Endothelial cell of umbilical vein (primary cell): ENCODE measurements at regions not wholly inside any gene's neighbourhood (a gene's known extent, or its start where the extent isn't known, plus 50 kb on each side); places are given as distances from the start of the nearest gene placed in this dataset.

ENCODE experiments used
- BruUV-seq: library from RNA; stranded (reverse); fragments of 400-500 nt; replicated peaks from 2 replicates; lab custom pipeline; 2021; lab: Mats Ljungman, UMichigan
- CTCF ChIA-PET: fragments of 300-600, 350-600 bp; sonication (Branson Sonifier 250); formaldehyde crosslinking; loops from one replicate; lab custom pipeline; 2021; ENCODE audit warnings: antibody characterized with exemption, inconsistent platforms; lab: Charles Lee
- POLR2A ChIA-PET: fragments of 300-600, 350-600 bp; sonication (Branson Sonifier 250); formaldehyde crosslinking; loops from one replicate; lab custom pipeline; 2021; ENCODE audit warnings: antibody characterized with exemption, inconsistent platforms; lab: Charles Lee
- DNase-seq: peaks from one replicate; pipeline ENCODE4 v3.0.0-alpha.2; 2011; ENCODE audit warnings: low read depth, low spot score
- FAIRE-seq: peaks from 2 replicates; lab custom pipeline; 2011; peaks lifted over from hg19 to GRCh38; lab: Jason Lieb, UNC
- H2AFZ ChIP-seq: 2 replicates; pipeline ENCODE4 v1.6.0; 2012; ENCODE audit warnings: low read depth, low read length, control low read depth, inconsistent platforms
- H3K27ac ChIP-seq: 2 replicates; pipeline ENCODE4 v1.5.1; 2011; ENCODE audit warnings: low read depth, mild to moderate bottlenecking, control low read depth, low read length, moderate library complexity; ENCODE audit not compliant: insufficient read depth
- H3K27me3 ChIP-seq, 2 experiments: 2 replicates each; pipeline versions ENCODE4 v1.6.0 to v1.6.1; 2011; ENCODE audit warnings: low read length in 2 of 2, mixed read lengths in 1 of 2; ENCODE audit not compliant: control insufficient read depth in 2 of 2, insufficient read depth in 2 of 2
- H3K36me3 ChIP-seq, 2 experiments: 2 replicates in 1 of 2; 3 replicates in 1 of 2; pipeline ENCODE4 v1.5.1; 2011; ENCODE audit warnings: low read length in 2 of 2, mild to moderate bottlenecking in 1 of 2, moderate library complexity in 1 of 2; ENCODE audit not compliant: control insufficient read depth in 2 of 2, insufficient read depth in 2 of 2; ENCODE audit errors: extremely low read depth in 1 of 2
- H3K4me1 ChIP-seq: 3 replicates; pipeline ENCODE4 v1.5.1; 2011; ENCODE audit warnings: mild to moderate bottlenecking, low read length; ENCODE audit not compliant: control insufficient read depth, insufficient read depth; ENCODE audit errors: extremely low read depth
- H3K4me2 ChIP-seq: 2 replicates; pipeline ENCODE4 v1.6.1; 2011; ENCODE audit warnings: low read length, control low read depth, mixed read lengths; ENCODE audit not compliant: insufficient read depth
- H3K4me3 ChIP-seq, 3 experiments: fragments of 200-600 bp in 1 of 3; sonication (generic), shearing (Covaris generic) in 1 of 3; replicated peaks in 1 of 3; 2 replicates each; pipeline ENCODE4 v1.5.1; 2011 to 2016; ENCODE audit warnings: control low read depth in 3 of 3, low read length in 3 of 3, mild to moderate bottlenecking in 2 of 3, inconsistent platforms in 1 of 3, low read depth in 1 of 3, moderate library complexity in 1 of 3; ENCODE audit not compliant: insufficient read depth in 1 of 3
- H3K79me2 ChIP-seq: 2 replicates; pipeline ENCODE4 v1.6.0; 2012; ENCODE audit warnings: low read length, inconsistent platforms; ENCODE audit not compliant: control insufficient read depth, insufficient read depth
- H3K9ac ChIP-seq: replicated peaks from 2 replicates; pipeline ENCODE3; 2011; ENCODE audit warnings: low read length, control low read depth; ENCODE audit not compliant: insufficient read depth; ENCODE audit errors: extremely low read depth
- H3K9me1 ChIP-seq: replicated peaks from 3 replicates; pipeline ENCODE4 v1.6.0; 2011; ENCODE audit warnings: mild to moderate bottlenecking, low read length; ENCODE audit not compliant: control insufficient read depth, insufficient read depth; ENCODE audit errors: extremely low read depth
- H3K9me3 ChIP-seq: replicated peaks from 2 replicates; pipeline ENCODE4 v1.5.1; 2012; ENCODE audit warnings: low read length, inconsistent platforms; ENCODE audit not compliant: control insufficient read depth, insufficient read depth
- H4K20me1 ChIP-seq: replicated peaks from 2 replicates; pipeline ENCODE3; 2011; ENCODE audit warnings: mild to moderate bottlenecking, low read length; ENCODE audit not compliant: control insufficient read depth, insufficient read depth; ENCODE audit errors: extremely low read depth
- FOS ChIP-seq: IDR thresholded peaks from 2 replicates; pipeline ENCODE4 v1.6.1; 2011; ENCODE audit warnings: mild to moderate bottlenecking, low read length, moderate library complexity, borderline replicate concordance; ENCODE audit not compliant: insufficient read depth
- GATA2 ChIP-seq: IDR thresholded peaks from 2 replicates; pipeline ENCODE4 v1.7.0; 2011; ENCODE audit warnings: low read depth, mild to moderate bottlenecking, moderate library complexity, mixed read lengths, low read length; ENCODE audit not compliant: insufficient read length, insufficient read depth
- JUN ChIP-seq: IDR thresholded peaks from 2 replicates; pipeline ENCODE4 v1.6.1; 2011; ENCODE audit warnings: borderline replicate concordance, low read depth; ENCODE audit not compliant: insufficient read length, insufficient read depth
- POLR2AphosphoS5 ChIP-seq: IDR thresholded peaks from 2 replicates; pipeline ENCODE4 v1.6.1; 2012; ENCODE audit warnings: low read depth, mild to moderate bottlenecking, control low read depth, low read length, moderate library complexity; ENCODE audit not compliant: insufficient read depth
- dilution Hi-C: fragments of 300-500 bp; cut with MboI; formaldehyde crosslinking; loops from one replicate; pipeline ENCODE4 v1.15.0; 2019; ENCODE audit warnings: low sequenced_read_pairs; ENCODE audit not compliant: extremely low pct_ligation_motif_present
- intact Hi-C: fragments of 100-400 bp; cut with micrococcal nuclease; formaldehyde crosslinking; loops from one replicate; pipeline ENCODE4 v1.10.0; 2022

DNA sequence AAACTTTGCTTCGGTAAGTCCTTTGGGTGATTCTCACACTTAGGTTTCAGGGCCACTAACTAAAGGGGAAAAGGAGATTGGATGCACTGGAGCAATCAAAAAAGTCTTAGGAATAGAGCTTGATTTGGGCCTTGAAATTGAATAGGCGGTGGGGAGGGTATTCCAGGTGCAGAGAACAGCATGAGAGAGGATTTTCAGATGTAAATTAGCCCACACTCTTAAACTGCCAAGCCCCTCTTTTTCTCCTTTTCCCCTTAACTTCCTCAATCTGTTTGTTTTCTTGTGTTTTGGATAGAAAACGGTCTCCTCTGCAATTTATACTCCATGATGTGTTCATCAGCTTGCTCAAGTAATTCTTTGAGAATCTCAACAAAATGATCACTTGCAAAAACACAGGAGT lies 62.1 kb upstream of the RIPOR2 start:
- ChIA-PET CTCF (no interaction called here), POLR2A (no interaction called here)

DNA sequence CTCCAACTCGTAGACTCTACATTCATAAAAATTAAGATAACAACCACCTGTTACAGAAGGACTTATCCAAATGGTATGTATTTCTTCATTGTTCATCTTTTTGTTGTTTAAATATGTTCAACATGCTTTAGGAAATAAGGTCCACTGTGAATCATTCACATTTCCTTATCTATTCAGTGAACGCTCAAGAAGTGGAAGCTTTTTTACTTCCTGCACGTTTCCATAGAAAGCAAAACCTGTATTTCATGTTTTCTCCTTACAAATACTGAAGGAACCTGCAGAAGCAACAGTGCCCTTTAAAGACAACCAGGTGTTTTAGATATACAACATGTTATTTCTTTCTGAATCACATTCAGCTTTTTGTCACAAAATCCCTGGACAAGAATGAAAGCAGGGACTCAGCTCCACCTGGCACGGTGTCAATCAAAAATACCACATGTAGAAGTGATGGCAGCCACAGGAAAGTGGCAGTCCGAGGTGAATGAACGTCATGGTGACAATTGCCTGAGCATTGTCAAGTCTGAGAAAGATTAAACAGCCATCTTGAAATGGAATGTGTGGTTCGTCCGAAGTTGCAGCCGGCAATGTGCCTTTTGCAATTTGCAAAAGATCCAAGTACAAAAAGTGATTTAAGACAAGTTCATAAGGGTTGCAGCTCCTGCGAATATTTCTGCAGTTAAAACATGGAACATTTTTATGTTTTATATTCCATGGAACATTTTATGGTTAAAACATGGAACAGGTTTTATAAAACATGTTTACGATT lies 66.7 kb upstream of the RIPOR2 start:
- peak overlapping the region; percentile 36 for H3K4me2 ChIP-seq
- DNase-seq, result peak; percentile 31
- H3K9me3 ChIP-seq, result no peaks in the 10 kb centered on the region
- CTCF ChIA-PET, result interaction anchor here (0.8 to 6.4 kb wide), 3 partner anchors 11 to 15 kb away, joined by 3 to 45 read pairs (median 4); no protein-coding TSS in a partner anchor
- no peaks in the 10 kb centered on the region for H3K27me3 ChIP-seq
- intact Hi-C loops, result no loop called here
- FAIRE-seq, result peak; percentile 77
- H3K9ac ChIP-seq, result no peak overlapping the region
- dilution Hi-C loops, result no loop called here
- H4K20me1 ChIP-seq, result no peaks in the 10 kb centered on the region
- peaks cover 23% of the 10 kb centered on the region for H3K4me1 ChIP-seq
- H2AFZ ChIP-seq, result no peak overlapping the region
- H3K36me3 ChIP-seq, result no peaks in the 10 kb centered on the region
- no peaks in the 10 kb centered on the region for H3K79me2 ChIP-seq
- H3K9me1 ChIP-seq, result no peaks in the 10 kb centered on the region
- no peak overlapping the region for H3K4me3 ChIP-seq
- peak; percentile 20 for TF ChIP-seq GATA2
- peak; percentile 42 for TF ChIP-seq FOS
- TF ChIP-seq JUN, result no peak
- H3K27ac ChIP-seq, result no peak overlapping the region
- BruUV-seq, result no TSS peak
- POLR2A ChIA-PET, result no interaction called here

More for the DNA sequence above, 62.1 kb upstream of the RIPOR2 start:
- H3K79me2 ChIP-seq, result no peaks in the 10 kb centered on the region
- H4K20me1 ChIP-seq, result no peaks in the 10 kb centered on the region
- H3K4me3 ChIP-seq, result no peak overlapping the region
- no TSS peak for BruUV-seq
- TF ChIP-seq POLR2AphosphoS5, result no peak
- no peak overlapping the region for H3K4me2 ChIP-seq
- H2AFZ ChIP-seq, result no peak overlapping the region
- no peak overlapping the region for H3K27ac ChIP-seq
- intact Hi-C loops, result no loop called here
- dilution Hi-C loops, result no loop called here
- H3K9me3 ChIP-seq, result no peaks in the 10 kb centered on the region
- no peaks in the 10 kb centered on the region for H3K9me1 ChIP-seq
- H3K4me1 ChIP-seq, result peaks cover 11% of the 10 kb centered on the region
- H3K27me3 ChIP-seq, result no peaks in the 10 kb centered on the region
- no peak overlapping the region for H3K9ac ChIP-seq
- FAIRE-seq (no peak), DNase-seq (no peak)
- no peaks in the 10 kb centered on the region for H3K36me3 ChIP-seq
